ENCODE measurements at regions not wholly inside any gene's neighbourhood (a gene's known extent, or its start where the extent isn't known, plus 50 kb on each side); places are given as distances from the start of the nearest gene placed in this dataset.

DNA sequence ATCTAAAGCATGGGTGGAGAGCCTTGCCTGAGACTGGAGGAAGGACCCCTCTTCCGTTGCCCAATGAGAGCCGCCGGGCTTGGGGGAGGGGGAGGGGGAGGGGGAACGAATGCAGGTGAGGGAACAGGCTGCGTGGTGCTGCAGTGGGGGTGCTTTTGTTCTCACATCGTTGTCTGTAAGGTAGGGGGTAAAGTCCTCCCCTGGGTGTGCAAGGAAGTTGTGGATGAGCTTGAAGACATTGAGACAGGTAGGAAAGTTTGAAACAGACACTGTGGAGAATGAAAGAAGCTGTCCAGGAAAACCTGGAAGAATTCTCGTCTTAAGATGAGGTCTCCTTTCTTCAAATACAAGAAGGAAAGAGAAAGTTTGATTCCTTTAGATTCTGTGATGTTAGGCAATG is 94.1 kb upstream of the LIFR start:
- TF ChIP-seq POLR2AphosphoS5 (IDR thresholded peaks at IDR 0.05) (no peak), EP300 (IDR thresholded peaks at IDR 0.05) (no peak), POLR2A (IDR thresholded peaks at IDR 0.05) (no peak)
- TF ChIP-seq, protein P1, sequence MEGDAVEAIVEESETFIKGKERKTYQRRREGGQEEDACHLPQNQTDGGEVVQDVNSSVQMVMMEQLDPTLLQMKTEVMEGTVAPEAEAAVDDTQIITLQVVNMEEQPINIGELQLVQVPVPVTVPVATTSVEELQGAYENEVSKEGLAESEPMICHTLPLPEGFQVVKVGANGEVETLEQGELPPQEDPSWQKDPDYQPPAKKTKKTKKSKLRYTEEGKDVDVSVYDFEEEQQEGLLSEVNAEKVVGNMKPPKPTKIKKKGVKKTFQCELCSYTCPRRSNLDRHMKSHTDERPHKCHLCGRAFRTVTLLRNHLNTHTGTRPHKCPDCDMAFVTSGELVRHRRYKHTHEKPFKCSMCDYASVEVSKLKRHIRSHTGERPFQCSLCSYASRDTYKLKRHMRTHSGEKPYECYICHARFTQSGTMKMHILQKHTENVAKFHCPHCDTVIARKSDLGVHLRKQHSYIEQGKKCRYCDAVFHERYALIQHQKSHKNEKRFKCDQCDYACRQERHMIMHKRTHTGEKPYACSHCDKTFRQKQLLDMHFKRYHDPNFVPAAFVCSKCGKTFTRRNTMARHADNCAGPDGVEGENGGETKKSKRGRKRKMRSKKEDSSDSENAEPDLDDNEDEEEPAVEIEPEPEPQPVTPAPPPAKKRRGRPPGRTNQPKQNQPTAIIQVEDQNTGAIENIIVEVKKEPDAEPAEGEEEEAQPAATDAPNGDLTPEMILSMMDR (IDR thresholded peaks at IDR 0.05), result no peak

Measured in upper lobe of left lung (tissue), 4 donors.